HG02885 (cell line): ENCODE measurements at regions not wholly inside any gene's neighbourhood (a gene's known extent, or its start where the extent isn't known, plus 50 kb on each side); places are given as distances from the start of the nearest gene placed in this dataset.
A peak's percentile ranks its signal among the peaks of the same experiment; 100 is the strongest.
"Not testable (repeated sequence)": the region's sequence is repeated elsewhere in the genome, so short reads cannot be mapped to it uniquely, and the experiment has no call there.

ENCODE experiments used
- ATAC-seq: cut with Tn5 transposase; IDR thresholded peaks from one replicate; pipeline ENCODE4 v1.9.1; 2021; ENCODE audit warnings: mild to moderate bottlenecking; ENCODE audit not compliant: unreplicated experiment, poor library complexity

DNA sequence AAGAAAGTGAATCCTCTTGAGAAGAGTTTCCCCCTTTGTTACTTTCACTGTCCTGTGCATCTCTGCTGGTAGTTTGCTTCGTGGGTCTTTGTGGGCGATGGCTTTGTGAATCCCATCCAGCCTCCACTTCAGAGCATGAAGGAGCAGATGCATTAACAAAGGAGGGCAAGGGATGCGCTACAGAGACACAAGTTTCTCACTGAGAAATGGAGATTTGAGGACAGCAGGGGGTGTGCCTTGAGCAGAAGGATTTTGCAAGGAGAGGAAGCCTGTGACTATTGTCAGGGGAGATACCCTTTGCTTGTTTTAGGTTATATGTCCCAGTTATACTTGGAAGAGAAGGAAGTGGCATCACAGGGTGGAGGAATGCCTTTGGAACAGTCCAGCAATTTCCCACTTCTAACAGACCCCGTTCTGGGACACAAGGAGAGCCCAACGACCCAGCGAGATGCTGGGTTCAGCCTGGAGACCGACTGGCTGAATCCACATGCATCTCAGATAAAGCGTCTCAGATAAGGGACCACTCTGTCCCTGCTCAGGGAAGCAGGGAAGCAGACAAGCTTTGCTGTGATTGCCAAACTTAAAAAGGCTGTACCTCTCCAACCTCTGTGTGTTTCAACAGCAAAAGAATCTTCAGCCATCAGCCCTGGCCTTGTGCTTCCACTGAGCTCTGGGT, 314.6 kb upstream of the GATB start:
- no peak for ATAC-seq

DNA sequence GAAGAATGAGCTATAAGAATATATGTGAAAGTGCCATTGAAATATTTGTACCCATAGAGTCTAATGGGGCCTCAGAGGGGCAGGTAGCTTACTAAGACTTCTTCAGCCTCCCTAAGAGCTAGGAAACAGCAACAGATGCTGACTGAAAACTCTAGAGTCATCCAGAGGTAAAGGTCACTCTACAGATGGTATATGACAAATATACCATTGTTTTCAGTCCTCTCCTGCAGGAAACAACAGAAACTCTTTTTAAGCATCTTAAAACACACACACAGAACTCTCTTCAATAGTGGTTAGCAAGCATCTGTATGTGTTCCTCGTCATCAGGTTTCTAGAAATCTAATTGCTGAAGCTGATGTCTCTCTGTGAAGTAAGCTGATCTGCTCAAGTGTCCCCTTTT, 313.8 kb upstream of the GATB start:
- no peak for ATAC-seq

DNA sequence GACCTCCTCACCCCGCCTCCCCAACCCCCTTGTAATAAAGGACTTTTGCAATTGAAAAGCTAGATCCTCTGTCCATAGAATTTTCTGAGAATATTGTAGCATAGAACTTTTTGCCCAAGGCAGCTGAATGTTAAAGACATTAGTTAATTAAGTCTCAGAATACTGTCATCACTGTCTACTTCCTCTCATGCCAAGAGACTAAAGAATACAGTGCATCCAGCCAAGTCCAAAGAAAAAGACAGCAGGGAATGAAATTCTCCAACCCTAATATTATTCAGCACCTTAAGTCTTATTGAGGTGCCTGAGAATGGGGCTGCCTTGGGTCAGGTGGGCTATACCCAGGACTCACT, 313.3 kb upstream of the GATB start:
- ATAC-seq: no peak

DNA sequence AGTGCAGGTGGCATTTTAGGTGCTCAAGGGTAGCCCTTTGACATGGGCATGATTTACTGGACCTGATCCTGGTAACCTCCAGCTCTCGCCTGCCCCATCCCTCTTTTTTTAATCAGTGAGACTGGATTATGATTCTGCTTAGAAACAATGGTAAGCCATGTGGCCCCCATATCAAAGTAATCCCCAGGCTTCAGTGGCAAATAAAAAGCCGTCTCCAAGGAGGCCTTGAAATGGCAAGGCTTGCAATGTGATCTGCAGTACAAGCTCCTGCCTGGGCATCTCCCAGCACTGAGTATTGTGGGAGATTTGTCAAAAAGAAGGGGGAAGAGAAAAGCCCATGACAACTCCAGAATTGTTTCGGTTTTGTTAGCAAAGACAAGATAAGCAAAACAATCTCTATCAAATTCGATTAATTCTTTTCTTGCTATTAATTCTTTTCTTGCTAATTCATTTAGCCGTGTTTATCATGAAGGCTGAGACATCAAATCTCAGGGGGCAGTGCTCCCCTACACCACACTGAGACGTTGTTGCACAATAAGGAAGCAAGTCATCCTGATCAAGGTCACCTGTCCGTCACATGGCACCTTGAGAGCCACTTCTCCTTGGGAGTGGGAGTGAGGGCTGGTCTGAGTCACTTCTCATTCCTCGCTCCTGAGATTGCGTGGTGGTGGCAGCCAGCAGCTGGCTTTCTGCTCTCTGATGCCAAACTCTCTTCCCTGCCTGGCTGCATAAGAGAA, 312.7 kb upstream of the GATB start:
- no peak for ATAC-seq

DNA sequence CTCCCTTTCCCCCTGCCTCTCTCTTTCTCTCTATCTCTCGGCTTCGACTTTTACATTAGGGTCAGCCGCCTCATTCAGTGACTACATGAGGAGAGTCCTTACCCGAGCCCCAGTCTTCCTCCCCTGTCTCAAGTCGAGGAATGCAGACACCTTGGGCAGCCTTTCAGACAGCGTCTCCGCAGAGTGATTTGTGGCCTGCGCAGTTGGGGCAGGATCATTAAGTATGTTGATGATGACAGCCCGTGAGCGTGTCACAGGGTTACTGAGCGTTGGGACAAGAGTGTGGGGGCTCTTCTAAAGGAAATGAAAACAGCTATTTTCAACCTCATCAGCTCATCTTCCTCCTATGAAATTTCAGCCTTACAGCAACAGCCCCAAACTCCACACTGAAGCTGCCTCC, 312.1 kb upstream of the GATB start:
- no peak for ATAC-seq

DNA sequence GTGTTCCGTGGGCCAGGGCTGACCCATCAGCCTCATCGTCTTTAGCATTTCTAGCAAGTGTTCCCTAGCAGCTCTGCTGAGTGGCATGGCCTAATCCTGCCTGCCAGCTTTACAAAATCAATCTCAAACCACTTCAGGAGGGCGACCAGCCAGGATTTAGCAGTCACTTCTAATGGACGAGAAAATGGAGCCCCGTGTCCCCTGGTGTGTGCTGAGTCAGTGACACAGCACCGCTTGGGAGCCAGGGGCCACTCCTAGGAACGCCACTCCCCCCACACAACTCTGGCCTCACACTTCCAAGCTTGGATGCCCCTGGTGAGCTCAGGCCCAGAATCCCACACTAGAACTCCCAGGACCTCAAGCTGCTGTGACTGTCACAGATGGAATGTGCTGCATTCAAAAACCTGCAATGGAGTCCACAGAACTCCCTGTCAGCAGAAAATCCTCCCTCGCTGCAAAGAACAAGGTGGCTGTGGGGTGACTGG, 311.2 kb upstream of the GATB start:
- no peak for ATAC-seq

DNA sequence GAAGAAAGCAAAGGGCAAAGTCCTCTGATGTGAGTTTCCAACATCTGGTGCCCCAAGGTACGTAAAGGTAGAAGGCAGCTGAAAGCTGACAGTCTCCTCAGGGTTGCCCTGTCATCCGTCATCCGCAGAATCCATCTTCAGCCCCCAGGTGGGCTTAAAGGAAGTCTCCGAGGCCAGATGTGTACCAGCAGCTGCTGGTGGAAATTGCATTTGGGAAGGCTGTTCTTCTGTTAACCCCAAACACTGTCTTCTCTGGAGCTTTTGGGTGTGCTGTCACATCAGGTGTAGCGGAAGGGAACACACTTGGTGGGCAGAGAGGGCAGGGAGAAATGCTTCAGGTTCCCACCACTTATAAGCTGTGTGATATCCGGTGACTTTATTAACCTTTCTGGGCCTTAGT, 310.0 kb upstream of the GATB start:
- no peak for ATAC-seq

DNA sequence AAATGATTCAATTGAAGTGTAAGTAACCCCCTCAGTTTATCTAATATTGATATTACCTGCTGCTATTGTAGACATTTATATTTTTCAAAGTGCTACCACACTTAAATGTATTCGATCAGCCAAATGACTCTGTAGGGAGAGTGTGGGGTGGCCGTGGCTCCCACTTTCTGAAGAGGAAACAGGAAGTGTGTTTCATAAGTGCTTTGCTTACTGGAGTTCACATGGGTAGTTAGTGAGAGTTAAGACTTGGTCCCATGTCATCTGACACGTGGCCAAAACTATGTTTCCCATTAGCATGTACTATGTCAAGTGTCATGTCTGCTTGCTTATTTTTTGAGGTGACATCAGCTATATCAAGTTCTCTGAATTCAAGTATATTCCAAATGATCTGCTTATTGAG, 308.1 kb upstream of the GATB start:
- ATAC-seq: no peak

DNA sequence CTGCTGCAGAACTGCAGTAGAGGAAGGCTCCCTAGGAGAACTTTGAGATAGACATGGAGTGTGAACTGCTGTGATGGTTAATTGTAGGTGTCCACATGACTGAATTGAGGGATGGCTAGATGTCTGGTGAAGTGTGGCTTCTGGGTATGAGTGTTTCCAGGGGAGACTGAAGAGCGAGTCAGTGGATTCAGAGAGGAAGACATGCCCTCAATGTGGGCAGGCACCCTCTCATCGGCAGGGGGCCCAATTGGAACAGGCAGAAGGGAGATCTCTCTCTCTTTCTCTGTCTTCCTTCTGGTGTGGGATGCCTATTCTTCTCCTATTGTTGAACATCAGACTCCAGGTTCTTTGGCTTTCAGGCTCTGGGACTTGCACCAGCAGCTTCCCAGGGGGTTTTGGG, 304.7 kb upstream of the GATB start:
- no peak for ATAC-seq

DNA sequence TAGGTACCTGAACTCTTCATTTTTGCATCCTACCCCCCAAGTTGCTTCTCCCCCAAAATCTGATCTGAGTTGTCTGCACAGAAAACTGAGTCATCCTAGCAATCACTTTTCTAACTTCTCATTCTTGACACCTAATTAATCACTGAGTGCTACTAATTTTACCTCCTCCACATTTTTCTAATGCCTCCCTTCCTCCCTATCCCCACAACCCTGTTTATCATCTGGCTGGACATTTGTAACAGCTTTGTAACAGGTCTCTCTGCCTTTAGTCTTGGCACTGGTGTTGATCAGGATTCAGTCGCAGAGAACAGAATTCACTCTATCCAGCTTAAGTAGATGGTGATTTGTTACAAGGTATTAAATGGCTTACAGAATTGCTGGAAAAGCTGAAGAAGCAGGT, 303.9 kb upstream of the GATB start:
- ATAC-seq: no peak

DNA sequence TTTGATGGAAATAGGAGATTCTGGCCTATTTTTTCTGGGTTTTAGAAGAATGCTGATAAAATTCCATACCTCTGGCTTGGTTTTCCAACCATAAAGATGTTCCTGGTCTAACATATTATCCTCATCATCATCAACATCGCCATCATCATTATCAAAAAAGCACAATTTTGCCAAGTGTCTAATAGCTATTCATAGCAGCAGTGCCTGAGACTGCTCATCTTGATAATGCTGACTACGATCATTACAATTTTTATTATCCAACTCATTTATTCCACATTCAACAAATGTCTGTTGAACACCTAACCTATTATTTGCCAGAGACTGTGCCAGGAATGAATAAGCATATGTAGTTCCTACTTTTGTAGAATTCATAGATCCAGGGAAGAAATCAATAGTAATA, 303.5 kb upstream of the GATB start:
- no peak for ATAC-seq

DNA sequence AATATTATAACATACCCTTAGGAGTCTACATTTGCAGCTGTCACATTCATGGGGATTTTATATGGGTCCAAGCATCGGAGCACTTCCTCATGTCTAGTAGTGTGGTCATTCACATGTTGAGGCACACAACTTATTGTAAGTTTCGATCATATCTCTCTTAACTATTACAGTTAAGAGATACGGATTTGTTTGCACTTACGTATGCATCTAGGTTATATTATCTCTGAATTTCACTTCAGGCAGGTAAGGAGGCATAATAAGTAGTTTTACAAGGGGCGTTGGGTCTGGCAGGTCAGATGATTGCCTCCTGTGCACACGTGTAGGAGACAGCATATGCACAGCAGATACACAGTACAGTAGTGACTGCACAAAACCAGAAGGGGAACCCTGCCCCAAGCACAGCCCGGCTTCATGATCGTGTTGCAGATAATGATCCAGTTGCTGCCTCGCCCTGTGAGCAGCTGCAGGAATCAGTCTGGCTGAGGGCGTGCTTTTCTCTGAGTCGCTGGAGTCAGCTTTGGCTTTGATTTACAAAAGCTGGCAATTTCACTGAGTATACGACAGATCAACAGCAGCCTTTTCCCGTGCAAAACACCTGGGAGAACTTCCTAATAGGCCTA, 302.9 kb upstream of the GATB start:
- no peak for ATAC-seq

DNA sequence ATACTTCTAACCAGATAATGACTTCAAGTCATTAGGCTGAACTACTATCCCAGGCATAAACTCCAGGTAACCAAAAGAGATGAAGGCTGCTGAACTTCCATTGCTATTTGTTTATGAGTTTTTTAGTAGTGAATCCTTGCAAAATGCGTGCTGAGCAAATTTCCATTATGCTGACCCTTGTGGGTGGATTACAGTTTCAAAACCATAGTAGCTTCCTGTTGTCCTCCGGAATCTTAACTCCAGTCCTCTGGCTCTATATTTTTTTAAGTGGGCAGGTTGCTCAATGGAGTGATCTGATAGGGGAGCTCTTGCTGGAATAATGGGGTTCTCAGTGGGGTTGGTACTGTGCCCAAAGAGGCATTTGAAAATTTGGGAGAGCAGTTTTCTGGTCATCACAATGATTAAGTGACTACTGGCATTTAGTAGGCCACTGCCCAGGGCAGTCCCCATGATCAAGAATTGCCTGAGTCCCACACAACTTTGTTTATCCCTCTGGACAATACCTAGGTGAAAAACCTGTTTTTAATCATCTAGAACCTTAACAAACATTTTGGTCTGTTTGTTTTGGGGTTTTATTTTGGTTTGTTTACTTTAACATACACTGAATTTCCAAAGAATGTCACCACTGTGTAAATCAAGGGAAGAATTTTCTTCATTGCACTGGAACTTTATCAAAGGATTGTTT, 302.3 kb upstream of the GATB start:
- no peak for ATAC-seq

DNA sequence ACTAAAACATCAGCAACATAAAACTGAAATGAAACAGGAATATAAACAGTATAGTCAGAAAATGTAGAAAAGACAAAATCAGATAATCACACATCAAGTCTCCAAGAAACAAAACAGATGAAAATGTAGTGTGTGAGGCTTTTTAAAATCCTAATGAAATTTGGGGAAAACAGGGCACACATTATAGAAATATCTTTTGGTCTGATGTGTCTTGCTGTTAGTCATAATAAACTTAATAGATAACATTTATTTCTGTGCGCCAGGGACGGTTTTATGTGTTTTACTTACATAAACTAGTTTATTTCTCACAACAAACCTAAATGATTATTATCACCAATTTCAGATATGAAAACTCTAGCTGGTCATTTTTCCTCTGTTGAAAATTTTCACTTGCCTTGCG, 293.9 kb upstream of the GATB start:
- ATAC-seq: no peak

DNA sequence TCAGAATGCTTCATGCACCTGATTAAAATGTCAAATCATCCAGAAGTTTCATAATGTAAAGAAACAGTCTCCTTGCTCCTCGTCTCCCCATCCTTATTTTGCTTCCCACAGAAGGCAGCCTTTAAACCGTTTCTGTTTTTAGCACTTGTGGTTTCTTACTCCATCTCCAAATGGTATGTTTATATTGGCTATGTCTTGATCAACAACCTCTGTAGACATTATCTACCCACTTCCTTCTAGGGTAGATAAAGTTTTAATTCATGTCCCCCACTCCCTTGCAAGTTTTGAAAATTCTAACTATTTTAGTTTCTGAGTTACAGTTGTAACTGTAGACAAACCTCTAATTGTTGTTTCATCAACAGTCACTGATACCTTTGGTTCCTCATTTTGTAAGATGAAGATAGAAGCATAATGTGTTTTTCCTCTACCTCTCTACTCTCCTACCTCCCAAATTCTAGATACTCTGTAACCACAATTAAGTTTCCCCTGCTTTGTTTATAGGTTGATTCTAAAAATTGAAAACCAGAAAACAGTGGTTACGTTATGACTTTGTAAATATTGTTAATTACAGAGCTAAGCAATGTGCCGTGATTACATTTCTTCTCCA, 291.7 kb upstream of the GATB start:
- ATAC-seq: peak; percentile 50

DNA sequence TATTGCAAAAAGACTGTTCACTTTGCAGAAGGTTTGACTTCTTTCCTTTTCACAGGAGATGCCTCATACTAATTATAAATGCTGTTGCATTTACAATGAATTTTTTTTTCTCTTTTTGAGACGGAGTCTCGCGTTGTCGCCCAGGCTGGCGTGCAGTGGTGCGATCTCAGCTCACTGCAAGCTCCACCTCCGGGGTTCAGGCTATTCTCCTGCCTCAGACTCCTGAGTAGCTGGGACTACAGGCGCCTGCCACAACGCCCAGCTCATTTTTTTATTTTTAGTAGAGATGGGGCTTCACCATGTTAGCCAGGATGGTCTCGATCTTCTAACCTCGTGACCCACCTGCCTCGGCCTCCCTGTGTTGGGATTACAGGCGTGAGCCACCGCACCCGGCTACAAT, 290.5 kb upstream of the GATB start:
- ATAC-seq: not testable (repeated sequence)

DNA sequence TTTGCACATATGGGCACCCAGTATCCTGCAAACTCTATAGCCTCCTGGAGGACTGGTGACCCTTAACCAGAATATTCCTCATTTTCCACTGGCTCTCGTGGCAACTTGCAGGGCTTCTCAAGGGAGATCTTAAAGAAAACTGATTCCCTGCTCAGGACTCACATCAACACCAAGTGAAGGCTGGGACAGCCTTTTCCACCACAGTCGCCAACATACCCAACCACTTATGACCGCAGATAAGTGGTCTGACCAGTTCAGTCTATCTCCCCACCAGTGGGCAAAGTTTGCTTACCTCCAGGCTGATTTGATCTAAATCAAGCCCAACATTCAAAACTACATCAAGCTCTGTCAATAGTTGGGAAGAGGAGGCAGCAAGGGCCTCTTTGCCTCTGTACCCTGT, 289.3 kb upstream of the GATB start:
- no peak for ATAC-seq

DNA sequence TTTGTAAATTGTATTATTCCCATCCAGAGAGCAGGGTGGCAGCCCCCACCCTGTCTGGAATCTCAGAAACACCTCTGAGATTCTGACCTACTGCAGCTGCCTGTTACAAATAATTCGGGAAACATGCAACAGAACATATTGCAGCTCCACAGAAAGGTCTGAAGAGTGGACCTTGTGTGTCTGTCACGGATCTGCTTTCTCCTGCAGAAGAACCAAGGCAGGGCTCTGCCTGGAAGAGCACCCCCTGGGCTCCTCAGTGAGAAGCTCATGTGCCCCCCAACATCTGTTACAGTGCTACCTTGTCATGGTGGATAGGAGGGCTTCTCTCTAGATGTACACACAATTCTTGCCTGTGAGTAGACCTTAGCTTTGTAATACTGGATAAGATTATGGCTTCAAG, 286.6 kb upstream of the GATB start:
- no peak for ATAC-seq

DNA sequence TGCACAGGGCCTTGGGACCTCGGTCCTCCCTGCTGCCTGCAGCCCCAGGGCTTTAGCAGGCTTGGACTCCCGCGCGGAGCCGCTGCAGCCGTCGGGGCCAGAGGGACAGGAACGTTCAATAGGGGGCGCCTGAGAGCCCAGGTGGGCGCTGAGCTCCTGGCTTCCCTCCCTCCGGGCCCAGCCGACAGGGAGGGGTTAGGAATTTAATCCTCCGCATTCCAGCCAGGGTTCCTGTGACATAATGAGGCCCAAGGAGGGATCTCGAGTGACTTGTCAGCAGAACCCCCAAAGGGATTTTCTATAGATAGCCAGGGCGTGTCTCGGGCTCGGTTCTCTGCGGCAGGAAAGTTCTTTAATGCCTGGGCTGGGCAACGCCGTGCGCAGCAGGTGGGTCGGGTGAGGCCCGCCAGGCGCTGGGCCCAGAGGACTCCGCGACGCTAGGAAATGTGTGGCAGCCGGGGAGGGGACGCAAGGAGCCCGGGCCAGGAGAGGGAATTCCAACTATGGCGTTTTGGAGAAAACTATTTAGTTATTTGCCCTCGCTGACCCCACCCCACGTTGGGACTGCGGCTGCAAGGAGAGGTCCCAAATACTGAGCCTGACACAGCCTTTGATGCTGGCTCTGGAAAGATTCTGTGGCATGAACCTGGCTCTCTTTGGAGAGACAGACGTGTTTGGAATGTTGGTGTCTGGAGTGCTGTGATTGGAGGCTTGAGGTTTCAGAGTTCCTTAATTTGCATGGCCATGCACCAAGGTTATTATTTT, 285.2 kb upstream of the GATB start:
- peak; percentile 59 for ATAC-seq

DNA sequence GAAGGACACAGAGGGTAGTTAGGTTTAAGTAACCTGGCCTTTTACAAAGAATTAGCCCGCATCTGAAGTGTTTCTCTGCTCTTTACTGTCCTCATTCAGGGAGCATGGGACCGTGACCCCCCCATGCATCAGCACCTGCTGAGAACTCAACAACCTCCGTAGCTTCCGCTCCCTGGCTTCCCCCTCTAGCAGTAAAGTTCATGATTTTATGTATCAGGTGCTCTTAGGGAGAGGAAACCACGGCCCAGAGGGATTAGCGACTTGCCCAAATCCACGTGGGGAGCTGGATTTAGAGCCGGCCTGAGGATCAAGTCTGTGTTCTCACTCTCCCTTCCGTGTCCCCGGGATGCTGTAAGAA, 284.6 kb upstream of the GATB start:
- ATAC-seq: peak; percentile 35
